NB4 (cell line): ENCODE measurements at regions not wholly inside any gene's neighbourhood (a gene's known extent, or its start where the extent isn't known, plus 50 kb on each side); places are given as distances from the start of the nearest gene placed in this dataset.

ENCODE experiments used
- POLR2A ChIP-seq: IDR thresholded peaks from 2 replicates; pipeline ENCODE4 v1.6.1; 2011; ENCODE audit warnings: mild to moderate bottlenecking; ENCODE audit not compliant: insufficient read length; ENCODE audit errors: extremely low read depth
- TF ChIP-seq, protein P1 (sequence below): IDR thresholded peaks from one replicate; pipeline ENCODE4 v1.5.1; 2012; ENCODE audit warnings: low read depth, low read length
- TF ChIP-seq, protein P2 (sequence below): IDR thresholded peaks from 2 replicates; pipeline ENCODE4 v1.6.1; 2011; ENCODE audit warnings: low read depth, low read length

DNA sequence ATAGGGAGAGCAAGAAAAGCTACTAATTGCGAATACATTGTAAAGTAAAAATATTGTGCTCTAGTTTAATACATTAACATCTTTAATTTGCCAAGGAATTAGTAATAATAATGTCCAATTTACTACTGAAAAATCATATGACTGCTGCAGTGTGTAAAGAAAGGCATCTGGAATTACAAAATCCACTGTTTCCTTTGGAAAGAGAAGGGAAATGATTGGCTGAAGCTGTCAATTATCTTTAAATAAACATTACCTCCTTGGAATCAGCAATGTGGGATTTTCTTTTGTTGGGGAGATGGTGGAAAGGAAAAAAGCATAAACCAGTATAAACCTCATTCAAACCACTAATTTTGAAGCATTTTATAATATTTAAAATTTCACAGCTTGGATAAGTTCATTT is 276.0 kb downstream of the MAP2K6 start:
- TF ChIP-seq, protein P1, sequence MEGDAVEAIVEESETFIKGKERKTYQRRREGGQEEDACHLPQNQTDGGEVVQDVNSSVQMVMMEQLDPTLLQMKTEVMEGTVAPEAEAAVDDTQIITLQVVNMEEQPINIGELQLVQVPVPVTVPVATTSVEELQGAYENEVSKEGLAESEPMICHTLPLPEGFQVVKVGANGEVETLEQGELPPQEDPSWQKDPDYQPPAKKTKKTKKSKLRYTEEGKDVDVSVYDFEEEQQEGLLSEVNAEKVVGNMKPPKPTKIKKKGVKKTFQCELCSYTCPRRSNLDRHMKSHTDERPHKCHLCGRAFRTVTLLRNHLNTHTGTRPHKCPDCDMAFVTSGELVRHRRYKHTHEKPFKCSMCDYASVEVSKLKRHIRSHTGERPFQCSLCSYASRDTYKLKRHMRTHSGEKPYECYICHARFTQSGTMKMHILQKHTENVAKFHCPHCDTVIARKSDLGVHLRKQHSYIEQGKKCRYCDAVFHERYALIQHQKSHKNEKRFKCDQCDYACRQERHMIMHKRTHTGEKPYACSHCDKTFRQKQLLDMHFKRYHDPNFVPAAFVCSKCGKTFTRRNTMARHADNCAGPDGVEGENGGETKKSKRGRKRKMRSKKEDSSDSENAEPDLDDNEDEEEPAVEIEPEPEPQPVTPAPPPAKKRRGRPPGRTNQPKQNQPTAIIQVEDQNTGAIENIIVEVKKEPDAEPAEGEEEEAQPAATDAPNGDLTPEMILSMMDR: no peak
- no peak for TF ChIP-seq POLR2A
- TF ChIP-seq, protein P2, sequence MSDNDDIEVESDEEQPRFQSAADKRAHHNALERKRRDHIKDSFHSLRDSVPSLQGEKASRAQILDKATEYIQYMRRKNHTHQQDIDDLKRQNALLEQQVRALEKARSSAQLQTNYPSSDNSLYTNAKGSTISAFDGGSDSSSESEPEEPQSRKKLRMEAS: no peak
